ENCODE measurements at regions not wholly inside any gene's neighbourhood (a gene's known extent, or its start where the extent isn't known, plus 50 kb on each side); places are given as distances from the start of the nearest gene placed in this dataset.

- Mint-ChIP-seq H3K4me1 (ENCODE audit: low read depth) (peaks cover 87% of the 10 kb centered on the region), H3K27ac (peak overlapping the region; percentile 90), H3K4me3 (peak overlapping the region; percentile 70), H3K27me3 (ENCODE audit: insufficient read depth) (peaks cover 4% of the 10 kb centered on the region; the same call in 1 of the 2 replicates), H3K36me3 (ENCODE audit: low read depth) (peaks cover 41% of the 10 kb centered on the region), H3K9me3 (no peaks in the 10 kb centered on the region)
- no peak for TF ChIP-seq CTCF (IDR thresholded peaks at IDR 0.05)
- DNase-seq: no peak
Measured at GRCh38 chr9:110142253-110142652, 65.7 kb downstream of the C9orf152 start.

GRCh38 chr9:110142868-110143481, 65.0 kb downstream of the C9orf152 start:
- peaks cover 44% of the 10 kb centered on the region for H3K36me3 Mint-ChIP-seq (ENCODE audit: low read depth)
- H3K4me3 Mint-ChIP-seq: peak overlapping the region; percentile 70
- H3K9me3 Mint-ChIP-seq: no peaks in the 10 kb centered on the region
- DNase-seq: no peak
- H3K27me3 Mint-ChIP-seq (ENCODE audit: insufficient read depth): peaks cover 4% of the 10 kb centered on the region; the same call in 1 of the 2 replicates
- peak; percentile 40 for TF ChIP-seq CTCF (IDR thresholded peaks at IDR 0.05)
- peak overlapping the region; percentile 90 for H3K27ac Mint-ChIP-seq
- H3K4me1 Mint-ChIP-seq (ENCODE audit: low read depth): peaks cover 94% of the 10 kb centered on the region

GRCh38 chr9:110143485-110143884, 64.5 kb downstream of the C9orf152 start:
- TF ChIP-seq CTCF (IDR thresholded peaks at IDR 0.05): no peak
- no peak overlapping the region; the same call in 1 of the 2 replicates for H3K4me3 Mint-ChIP-seq
- peak overlapping the region; percentile 90 for H3K27ac Mint-ChIP-seq
- H3K9me3 Mint-ChIP-seq: no peaks in the 10 kb centered on the region
- H3K27me3 Mint-ChIP-seq (ENCODE audit: insufficient read depth): peaks cover 4% of the 10 kb centered on the region; the same call in 1 of the 2 replicates
- no peak for DNase-seq
- H3K36me3 Mint-ChIP-seq (ENCODE audit: low read depth): peaks cover 46% of the 10 kb centered on the region
- H3K4me1 Mint-ChIP-seq (ENCODE audit: low read depth): peaks cover 98% of the 10 kb centered on the region

- Mint-ChIP-seq H3K27me3 (ENCODE audit: insufficient read depth) (peaks cover 4% of the 10 kb centered on the region; the same call in 1 of the 2 replicates), H3K4me1 (ENCODE audit: low read depth) (peaks cover 98% of the 10 kb centered on the region), H3K27ac (peak overlapping the region; percentile 90), H3K4me3 (0 out of 2 replicates have a peak overlapping the region, but pooled peaks have one; percentile 11), H3K36me3 (ENCODE audit: low read depth) (peaks cover 42% of the 10 kb centered on the region), H3K9me3 (no peaks in the 10 kb centered on the region)
- DNase-seq: no peak
- TF ChIP-seq CTCF (IDR thresholded peaks at IDR 0.05): no peak
Measured at GRCh38 chr9:110143950-110144545, 63.9 kb downstream of the C9orf152 start.

GRCh38 chr9:110146373-110146772, 61.6 kb downstream of the C9orf152 start:
- Mint-ChIP-seq H3K36me3 (ENCODE audit: low read depth) (peaks cover 40% of the 10 kb centered on the region), H3K27ac (peak overlapping the region; percentile 87), H3K4me3 (peak overlapping the region; percentile 25; the same call in 1 of the 2 replicates), H3K4me1 (ENCODE audit: low read depth) (peaks cover 98% of the 10 kb centered on the region), H3K27me3 (ENCODE audit: insufficient read depth) (peaks cover 8% of the 10 kb centered on the region; the same call in 1 of the 2 replicates), H3K9me3 (no peaks in the 10 kb centered on the region)
- peak; percentile 38 for DNase-seq
- no peak for TF ChIP-seq CTCF (IDR thresholded peaks at IDR 0.05)

All from HFFc6 (cell line).